ENCODE measurements at regions not wholly inside any gene's neighbourhood (a gene's known extent, or its start where the extent isn't known, plus 50 kb on each side); places are given as distances from the start of the nearest gene placed in this dataset.

- no peak for TF ChIP-seq CTCF (IDR thresholded peaks at IDR 0.05; ENCODE audit: poor library complexity, severe bottlenecking)
- no peak for TF ChIP-seq REST (IDR thresholded peaks at IDR 0.05; ENCODE audit: borderline replicate concordance)
- no peak for TF ChIP-seq TAF1 (IDR thresholded peaks at IDR 0.05; ENCODE audit: low read depth)
- TF ChIP-seq RAD21 (conservative IDR thresholded peaks at IDR 0.05) = no peak
- TF ChIP-seq EP300 (conservative IDR thresholded peaks at IDR 0.05; ENCODE audit: poor library complexity, severe bottlenecking) = no peak
- no peak for TF ChIP-seq POLR2AphosphoS5 (IDR thresholded peaks at IDR 0.05)
- no peak for TF ChIP-seq EZH2 (IDR thresholded peaks at IDR 0.05; ENCODE audit: borderline replicate concordance, insufficient read depth, low read length, poor library complexity, severe bottlenecking)
- TF ChIP-seq SMC3 (conservative IDR thresholded peaks at IDR 0.05; ENCODE audit: poor library complexity) = no peak
Measured at GRCh38 chr5:118701791-118702190, 286.6 kb downstream of the DTWD2 start.
